ENCODE measurements at regions not wholly inside any gene's neighbourhood (a gene's known extent, or its start where the extent isn't known, plus 50 kb on each side); places are given as distances from the start of the nearest gene placed in this dataset.

- TF ChIP-seq CTCF (IDR thresholded peaks at IDR 0.05; ENCODE audit: low read depth, low read length, missing control alignments), result no peak
- Histone ChIP-seq H3K4me3 (ENCODE audit: low read depth, low read length) (no peak overlapping the region), H3K27me3 (replicated peaks) (no peaks in the 10 kb centered on the region), H3K36me3 (replicated peaks) (no peaks in the 10 kb centered on the region), H3K27ac (no peak overlapping the region)
- no peak for DNase-seq
- in situ Hi-C loops (cut with HindIII; ENCODE audit: low pct_ligation_motif_present, low sequenced_read_pairs), result no loop called here
These were observed 286.6 kb upstream of the JAG1 start for GRCh38 chr20:10960416-10960815.

GRCh38 chr20:10961651-10962288 lies 288.0 kb upstream of the JAG1 start:
- no peak overlapping the region for H3K27ac ChIP-seq
- H3K27me3 ChIP-seq (replicated peaks), result no peaks in the 10 kb centered on the region
- no peak overlapping the region for H3K4me3 ChIP-seq (ENCODE audit: low read depth, low read length)
- H3K36me3 ChIP-seq (replicated peaks), result no peaks in the 10 kb centered on the region
- no peak for DNase-seq
- peak; percentile 5 for TF ChIP-seq CTCF (IDR thresholded peaks at IDR 0.05; ENCODE audit: low read depth, low read length, missing control alignments)
- in situ Hi-C loops (cut with HindIII; ENCODE audit: low pct_ligation_motif_present, low sequenced_read_pairs), result no loop called here

- DNase-seq, result no peak
- H3K27ac ChIP-seq, result no peak overlapping the region
- in situ Hi-C loops (cut with HindIII; ENCODE audit: low pct_ligation_motif_present, low sequenced_read_pairs), result no loop called here
- TF ChIP-seq CTCF (IDR thresholded peaks at IDR 0.05; ENCODE audit: low read depth, low read length, missing control alignments), result no peak
- H3K36me3 ChIP-seq (replicated peaks), result no peaks in the 10 kb centered on the region
- H3K27me3 ChIP-seq (replicated peaks), result no peaks in the 10 kb centered on the region
- H3K4me3 ChIP-seq (ENCODE audit: low read depth, low read length), result no peak overlapping the region
These were observed 289.1 kb upstream of the JAG1 start for GRCh38 chr20:10962937-10963336.

- no peaks in the 10 kb centered on the region for H3K36me3 ChIP-seq (replicated peaks)
- no peak overlapping the region for H3K27ac ChIP-seq
- no peak for DNase-seq
- no peak overlapping the region for H3K4me3 ChIP-seq (ENCODE audit: low read depth, low read length)
- H3K27me3 ChIP-seq (replicated peaks), result no peaks in the 10 kb centered on the region
- in situ Hi-C loops (cut with HindIII; ENCODE audit: low pct_ligation_motif_present, low sequenced_read_pairs), result no loop called here
- TF ChIP-seq CTCF (IDR thresholded peaks at IDR 0.05; ENCODE audit: low read depth, low read length, missing control alignments), result no peak
These were observed 290.0 kb upstream of the JAG1 start for GRCh38 chr20:10963717-10964266.

GRCh38 chr20:10965936-10966470 lies 292.2 kb upstream of the JAG1 start:
- no peak overlapping the region for H3K27ac ChIP-seq
- in situ Hi-C loops (cut with HindIII; ENCODE audit: low pct_ligation_motif_present, low sequenced_read_pairs), result no loop called here
- H3K4me3 ChIP-seq (ENCODE audit: low read depth, low read length), result no peak overlapping the region
- DNase-seq, result no peak
- H3K36me3 ChIP-seq (replicated peaks), result no peaks in the 10 kb centered on the region
- no peak for TF ChIP-seq CTCF (IDR thresholded peaks at IDR 0.05; ENCODE audit: low read depth, low read length, missing control alignments)
- no peaks in the 10 kb centered on the region for H3K27me3 ChIP-seq (replicated peaks)
